ENCODE measurements at regions not wholly inside any gene's neighbourhood (a gene's known extent, or its start where the extent isn't known, plus 50 kb on each side); places are given as distances from the start of the nearest gene placed in this dataset.
"Not testable (repeated sequence)": the region's sequence is repeated elsewhere in the genome, so short reads cannot be mapped to it uniquely, and the experiment has no call there.

DNA sequence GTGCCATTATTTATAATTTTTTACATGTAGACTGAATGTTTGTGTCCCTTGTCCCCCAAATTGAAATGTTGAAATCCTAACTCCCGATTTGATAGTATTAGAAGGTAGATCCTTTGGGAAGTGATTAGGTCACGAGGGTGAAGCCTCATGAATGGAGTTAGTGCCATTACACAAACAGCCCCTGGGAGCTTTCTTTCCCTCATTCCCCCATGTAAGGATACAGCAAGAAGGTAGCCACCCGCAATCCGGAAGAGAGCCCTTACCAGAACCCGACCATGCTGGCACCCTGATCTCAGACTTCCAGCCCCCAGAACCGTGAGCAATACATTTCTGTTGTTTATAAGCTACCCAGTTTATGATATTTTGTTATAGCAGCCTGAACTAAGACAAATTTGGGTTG lies 143.2 kb downstream of the NPIPB5 start:
- DNase-seq (ENCODE audit: low read depth) = no peak

DNA sequence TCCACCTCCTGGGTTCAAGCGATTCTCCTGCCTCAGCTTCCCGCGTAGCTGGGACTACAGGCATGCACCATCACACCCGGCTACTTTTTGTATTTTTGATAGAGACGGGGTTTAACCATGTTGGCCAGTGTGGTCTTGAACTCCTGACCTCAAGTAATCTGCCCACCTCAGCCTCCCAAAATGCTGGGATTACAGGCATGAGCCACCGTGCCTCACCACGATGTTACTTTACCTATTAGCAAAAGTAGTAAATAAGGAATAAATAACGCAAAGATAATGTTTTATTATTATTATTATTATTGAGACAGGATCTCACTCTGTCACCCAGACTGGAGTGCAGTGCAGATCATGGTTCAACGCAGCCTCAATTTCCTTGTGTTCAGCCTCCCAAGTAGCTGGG lies 145.9 kb downstream of the NPIPB5 start:
- DNase-seq (ENCODE audit: low read depth) = not testable (repeated sequence)

DNA sequence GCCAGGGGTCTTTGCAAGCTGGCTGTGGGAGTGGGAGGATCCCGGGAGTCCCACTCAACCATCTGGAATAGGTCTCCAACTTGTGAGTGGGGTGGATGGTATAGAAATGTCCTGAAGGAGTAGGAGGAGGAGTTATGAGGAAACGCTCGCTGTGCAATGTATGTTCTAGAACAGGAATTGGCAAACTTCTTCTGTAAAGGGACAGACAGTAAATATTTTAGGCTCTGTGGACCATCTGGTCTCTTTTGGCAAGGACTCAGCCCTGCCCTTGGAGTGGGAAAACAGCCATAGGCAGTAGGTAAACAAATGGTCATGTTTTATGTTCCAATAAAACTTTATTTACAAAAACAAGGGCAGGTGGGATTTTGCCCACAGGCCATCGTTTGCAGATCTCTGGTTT lies 149.2 kb downstream of the NPIPB5 start:
- no peak for DNase-seq (ENCODE audit: low read depth)

DNA sequence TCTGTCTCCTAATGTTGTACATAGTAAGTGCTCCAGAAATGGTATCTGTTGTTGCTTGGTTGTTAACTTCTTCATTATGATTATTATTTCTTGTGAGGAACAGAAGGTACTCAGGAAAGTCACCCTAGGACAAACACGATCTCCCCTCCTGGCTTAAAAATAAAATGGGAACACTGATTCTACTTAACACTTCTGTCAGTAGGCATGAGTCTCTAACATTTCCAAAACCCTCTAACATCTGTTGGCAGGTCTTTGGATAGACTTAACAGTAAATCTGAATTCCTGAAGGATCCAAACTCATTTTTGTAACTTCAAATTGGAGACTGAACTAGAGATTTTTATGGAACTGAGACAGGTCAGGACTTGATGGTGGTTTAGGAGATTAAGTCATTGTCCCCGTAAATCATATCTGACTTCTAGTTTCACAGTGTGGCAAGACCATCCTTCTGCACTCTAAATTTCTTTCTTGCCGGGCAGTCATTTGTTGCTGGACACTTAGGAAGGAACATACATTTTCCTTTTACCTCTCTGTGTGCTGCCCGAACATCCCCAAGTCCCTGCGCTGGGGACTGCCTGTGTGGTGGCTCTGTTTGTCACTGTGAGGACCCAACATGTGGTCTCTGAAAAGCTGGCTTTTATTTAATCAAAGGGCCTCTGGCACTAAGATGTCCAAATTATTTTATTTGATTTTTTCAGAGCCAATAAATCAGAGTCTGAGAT lies 149.9 kb downstream of the NPIPB5 start:
- DNase-seq (ENCODE audit: low read depth) = no peak

DNA sequence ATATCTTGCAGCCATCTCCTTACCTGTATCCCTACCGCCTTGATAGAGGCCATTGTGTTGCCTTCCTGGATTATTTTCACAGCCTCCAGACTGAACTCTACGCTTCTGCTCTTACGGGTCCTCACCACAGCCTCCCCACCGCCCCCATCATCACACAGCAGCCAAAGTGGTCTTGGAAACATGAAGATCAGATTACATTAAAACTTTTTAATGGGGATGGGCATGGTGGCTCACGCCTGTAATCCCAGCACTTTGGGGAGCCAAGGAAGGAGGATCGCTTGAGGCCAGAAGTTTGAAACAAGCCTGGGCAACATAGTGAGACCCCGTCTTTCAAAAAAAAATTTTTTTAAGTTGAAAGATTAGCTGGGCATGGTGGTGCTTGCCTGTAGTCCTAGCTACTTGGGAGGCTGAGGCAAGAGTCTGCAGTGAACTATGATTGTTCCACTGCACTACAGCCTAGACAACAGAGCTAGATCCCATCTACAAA lies 150.5 kb downstream of the NPIPB5 start:
- DNase-seq (ENCODE audit: low read depth) = no peak

DNA sequence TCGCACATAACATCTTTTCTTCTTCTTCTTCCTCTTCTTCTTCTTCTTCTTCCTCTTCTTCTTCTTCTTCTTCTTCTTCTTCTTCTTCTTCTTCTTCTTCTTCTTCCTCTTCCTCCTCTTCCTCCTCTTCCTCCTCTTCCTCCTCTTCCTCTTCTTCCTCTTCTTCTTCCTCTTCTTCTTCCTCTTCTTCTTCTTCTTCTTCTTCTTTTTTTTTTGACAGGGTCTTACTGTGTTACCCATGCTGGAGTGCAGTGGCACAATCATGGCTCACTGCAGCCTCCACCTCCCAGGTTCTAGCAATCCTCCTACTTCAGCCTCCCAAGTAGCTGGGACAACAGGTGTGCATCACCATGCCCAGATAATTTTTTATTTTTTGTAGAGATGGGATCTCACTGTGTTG lies 151.0 kb upstream of the HS3ST2 start:
- not testable (repeated sequence) for DNase-seq (ENCODE audit: low read depth)

DNA sequence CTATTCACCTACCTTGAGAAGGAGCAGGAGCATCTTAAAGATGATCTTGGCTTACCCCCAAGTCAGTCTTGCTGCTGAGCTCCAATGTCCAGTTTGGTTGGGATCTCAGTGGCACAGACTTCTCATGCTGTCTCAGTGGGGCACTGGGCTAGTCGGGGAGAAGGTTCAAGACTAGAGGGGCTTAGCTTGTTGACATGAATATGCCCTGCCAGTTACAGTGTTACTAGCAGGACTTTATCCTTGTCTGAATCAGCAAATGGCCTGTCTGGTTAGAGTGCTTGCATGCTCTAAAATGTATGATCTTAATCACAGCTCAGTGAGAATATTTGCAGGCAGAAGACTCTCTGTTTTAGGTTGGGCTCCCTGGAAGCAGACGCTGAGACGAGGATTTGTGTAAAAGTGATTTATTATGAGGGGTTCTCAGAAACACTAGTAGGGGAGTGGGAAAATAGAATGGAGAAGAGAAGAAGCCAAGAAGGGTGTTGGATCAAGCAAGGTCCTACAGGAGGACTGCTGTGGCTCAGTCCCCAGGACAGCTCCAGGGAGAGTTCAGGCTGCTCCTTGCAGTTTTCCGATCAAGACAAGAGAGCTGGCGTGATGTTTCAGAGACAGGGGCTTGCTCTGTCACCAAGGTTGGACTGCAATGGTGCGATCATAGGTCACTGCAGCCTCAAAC lies 150.4 kb upstream of the HS3ST2 start:
- no peak for DNase-seq (ENCODE audit: low read depth)

DNA sequence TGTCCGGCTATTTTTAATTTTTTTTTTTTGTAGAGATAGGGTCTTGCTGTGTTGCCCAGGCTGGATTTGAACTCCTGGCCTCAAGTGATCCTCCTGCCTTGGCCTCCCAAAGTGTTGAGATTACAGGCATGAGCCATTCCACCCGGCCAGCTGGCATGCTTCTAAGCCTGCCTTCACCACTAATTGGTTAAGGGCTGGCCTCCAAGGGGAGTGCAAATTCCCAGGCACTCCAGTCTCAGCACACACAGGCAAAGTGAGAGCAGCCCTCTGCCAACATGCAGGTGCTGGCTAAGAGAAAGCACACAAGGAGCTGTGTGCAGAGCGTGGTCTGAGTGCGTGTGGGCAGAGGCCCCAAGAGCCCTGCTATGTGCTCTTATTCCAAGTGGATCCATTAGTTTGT lies 149.8 kb upstream of the HS3ST2 start:
- DNase-seq (ENCODE audit: low read depth) = no peak

DNA sequence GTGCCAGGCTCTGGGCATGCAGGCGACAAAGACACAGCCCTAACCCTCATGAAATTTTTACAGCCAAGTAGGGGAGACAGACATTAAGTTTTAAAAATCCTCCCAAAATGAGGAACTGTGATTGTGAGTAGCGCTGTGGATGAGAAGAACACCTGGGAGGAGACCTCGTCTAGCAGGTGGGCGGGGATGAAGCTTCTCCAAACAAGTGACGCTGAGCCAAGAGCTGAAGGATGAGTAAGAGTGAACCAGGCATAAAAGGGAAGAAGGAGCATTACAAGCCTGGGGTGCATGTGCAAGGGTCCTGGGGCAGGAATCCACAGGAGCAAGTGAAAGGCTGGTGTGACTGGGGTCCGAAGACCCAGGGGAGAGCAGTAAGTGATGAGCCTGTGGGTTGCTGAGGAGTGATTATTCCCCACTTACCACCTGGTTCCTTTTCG lies 149.4 kb upstream of the HS3ST2 start:
- DNase-seq (ENCODE audit: low read depth) = no peak

DNA sequence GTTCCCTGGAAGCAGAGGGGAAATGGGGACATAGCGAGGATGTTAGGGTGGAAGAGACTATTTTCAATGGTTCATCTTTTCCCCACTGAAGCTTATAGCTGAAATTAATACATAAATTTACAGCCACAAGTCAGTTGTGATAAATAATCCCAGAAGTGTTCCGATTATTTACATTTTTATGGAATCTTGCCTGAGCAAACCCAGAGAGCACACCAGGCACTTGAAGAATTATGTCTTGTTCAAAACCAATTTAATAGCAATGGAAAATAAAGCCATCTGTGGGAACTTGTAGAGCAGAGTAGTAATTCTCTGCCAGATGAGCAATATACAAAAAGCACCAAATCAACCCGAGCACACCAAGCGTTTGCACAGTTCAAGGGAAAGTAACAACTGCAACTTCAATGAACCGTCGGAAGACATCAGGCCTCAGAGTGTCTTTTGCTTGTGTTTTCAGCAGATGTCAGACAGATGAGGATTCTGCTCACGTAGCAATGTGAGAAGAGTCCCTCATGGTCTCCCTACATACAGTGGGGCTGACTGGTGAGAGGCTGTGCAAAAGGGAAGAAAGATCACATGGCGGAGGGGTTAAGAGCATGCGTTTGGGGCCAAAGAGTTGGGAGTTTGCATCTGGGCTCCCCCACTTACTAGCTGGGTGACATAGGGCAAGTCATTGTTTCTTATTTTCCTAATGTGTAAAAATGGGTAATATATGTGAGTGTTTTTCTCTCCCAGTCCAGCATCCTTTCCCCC lies 148.7 kb upstream of the HS3ST2 start:
- no peak for DNase-seq (ENCODE audit: low read depth)

DNA sequence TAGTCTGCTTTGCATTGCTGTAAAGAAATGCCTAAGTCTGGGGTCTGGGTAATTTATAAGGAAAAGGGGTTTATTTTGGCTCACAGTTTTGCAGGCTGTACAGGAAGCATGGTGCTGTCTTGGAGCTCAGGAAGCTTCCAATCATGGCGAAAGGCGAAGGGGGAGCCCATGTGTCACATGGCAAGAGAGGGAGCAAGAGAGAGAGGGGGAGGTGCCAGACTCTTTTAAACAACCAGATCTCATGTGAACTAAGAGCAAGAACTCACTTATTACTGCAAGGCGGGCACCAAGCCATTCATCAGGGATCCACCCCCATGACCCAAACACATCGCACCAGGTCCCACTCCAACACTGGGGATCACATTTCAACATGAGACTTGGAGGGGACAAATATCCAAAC lies 148.2 kb upstream of the HS3ST2 start:
- DNase-seq (ENCODE audit: low read depth) = no peak

DNA sequence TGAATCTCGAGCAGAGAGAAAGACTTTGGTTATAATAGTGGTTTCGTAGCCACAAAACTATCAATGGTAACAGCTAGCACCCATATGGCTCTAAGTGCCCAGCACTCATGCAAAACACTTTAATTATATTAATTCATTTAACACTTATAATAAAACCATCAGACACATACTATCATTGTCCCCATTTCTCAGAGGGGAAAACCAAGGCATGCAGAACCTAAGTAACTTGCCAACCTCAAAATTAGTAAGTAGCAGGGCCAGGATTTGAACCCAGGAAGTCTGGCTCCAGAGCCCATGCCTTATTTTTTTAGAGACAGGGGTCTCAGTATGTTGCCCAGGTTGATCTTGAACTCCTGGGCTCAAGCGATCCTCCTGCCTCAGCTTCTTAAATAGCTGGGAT lies 145.6 kb upstream of the HS3ST2 start:
- no peak for DNase-seq (ENCODE audit: low read depth)

DNA sequence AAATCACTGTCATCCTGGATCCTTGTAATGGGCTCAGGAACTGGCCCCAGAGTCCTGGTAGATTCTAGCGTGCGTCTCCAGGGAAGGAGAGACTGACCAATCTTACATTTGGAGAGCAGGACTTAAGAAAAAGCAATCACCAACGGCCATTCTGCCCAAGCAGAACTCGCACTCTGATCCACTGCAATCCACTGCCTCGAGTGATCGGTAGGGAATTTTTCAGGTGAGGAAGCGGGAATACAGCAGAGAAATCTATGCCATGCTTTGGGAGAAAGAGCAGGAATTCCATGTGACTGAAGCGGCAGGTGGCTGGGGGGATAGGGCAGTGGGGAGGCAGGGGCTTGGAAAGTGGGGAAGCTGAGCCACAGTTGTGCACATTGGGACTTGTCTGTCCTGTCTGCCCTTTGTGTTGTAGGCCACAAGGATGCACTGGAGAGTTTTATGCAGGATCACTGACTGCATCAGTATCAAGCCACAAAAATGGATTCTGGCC lies 143.9 kb upstream of the HS3ST2 start:
- DNase-seq (ENCODE audit: low read depth) = no peak

DNA sequence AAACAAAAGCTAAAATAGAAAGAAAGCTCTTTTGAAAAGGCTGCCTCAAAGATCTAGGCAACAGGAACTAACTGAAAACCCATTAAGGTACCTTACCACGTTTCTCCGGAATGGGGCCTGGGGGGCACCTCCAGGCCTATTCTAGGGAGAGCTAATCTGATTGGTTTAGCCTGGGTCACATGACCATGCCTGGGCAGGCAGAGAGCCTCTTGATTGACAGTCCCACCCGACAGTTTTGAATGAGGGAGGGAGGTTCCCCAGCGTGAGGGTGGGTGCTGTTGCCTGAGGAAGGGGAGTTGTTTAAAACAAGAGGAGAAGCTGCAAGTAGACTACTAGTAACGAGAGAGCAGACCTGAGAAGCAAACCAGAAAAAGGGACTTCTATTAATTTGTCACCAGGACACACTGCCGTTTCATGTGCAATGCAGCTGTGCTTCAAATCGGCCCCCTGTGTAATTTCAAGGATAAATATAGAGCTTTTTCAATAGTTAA lies 143.4 kb upstream of the HS3ST2 start:
- DNase-seq (ENCODE audit: low read depth) = no peak

DNA sequence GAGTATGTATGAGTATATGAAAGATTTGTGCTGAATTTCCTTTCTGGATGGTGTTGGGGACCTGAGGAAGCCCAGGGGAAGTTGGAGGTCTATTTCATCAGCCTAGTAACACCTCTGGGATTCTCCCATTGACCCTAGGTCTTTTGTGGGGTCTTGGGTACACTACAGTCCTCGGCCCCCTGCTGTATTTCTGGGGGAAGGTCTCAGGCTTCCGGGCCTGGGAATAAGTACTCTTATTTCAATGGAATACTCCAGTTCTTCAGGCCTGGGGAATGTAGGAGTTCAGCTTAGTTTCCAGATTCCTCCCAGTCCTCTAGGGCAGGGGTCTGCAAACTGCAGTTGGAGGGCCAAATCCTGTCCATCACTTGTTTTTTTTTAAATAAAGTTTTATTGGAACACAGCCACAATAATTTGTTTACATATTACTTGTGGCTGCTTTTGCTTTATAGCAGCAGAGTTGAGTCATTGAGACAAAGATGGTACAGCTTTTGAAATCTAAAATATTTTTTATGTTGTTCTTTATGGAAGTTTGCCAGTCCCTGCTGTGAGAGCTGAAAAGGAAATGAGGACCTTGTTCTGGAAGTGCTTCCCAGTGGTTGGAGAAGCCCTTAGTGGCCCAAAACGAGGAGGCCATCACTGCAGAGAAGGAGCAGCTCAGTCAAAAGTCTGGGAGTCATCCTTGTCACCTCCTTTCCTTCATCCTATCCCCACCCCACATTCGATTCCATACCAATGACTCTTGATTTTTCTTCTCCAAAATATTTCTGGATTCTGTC lies 142.5 kb upstream of the HS3ST2 start:
- DNase-seq (ENCODE audit: low read depth) = no peak

DNA sequence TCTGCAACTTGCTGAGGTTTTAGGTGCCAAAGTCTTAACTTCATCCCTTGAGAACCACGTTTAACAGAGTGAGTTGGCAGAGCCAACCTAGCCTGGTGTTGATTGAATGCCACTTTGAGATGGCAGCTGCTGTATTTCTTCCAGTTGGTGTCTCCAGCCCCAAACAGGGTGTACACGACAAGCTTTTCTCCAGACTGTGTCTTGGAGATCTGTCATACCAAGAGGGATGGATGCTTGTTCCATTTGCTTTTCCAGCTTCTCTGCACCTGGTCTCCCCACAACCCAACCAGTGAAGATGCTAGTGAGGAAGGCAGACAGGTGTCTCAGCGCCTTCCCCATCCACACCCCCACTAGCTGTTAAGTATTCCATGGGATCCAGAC lies 141.1 kb upstream of the HS3ST2 start:
- DNase-seq (ENCODE audit: low read depth) = no peak

DNA sequence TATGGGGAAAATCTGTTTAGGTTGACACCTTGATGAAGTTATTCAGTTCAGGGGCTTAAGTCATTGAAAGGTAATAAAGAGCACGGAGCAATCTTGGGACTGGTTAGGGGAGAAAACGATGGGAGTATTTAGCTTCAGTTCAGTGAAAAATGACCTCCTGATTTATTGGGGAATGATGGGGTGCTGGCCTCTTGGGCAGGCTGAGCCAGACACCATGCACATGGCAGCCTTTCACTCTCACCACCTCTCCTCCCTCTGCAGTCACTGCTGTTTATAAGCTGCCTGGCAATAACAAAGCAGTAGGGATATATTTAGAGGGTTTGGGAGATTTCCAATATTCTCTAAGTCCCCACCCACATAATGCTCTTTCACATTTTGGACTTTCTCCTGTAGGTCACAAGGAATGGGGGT lies 140.5 kb upstream of the HS3ST2 start:
- DNase-seq (ENCODE audit: low read depth) = no peak

DNA sequence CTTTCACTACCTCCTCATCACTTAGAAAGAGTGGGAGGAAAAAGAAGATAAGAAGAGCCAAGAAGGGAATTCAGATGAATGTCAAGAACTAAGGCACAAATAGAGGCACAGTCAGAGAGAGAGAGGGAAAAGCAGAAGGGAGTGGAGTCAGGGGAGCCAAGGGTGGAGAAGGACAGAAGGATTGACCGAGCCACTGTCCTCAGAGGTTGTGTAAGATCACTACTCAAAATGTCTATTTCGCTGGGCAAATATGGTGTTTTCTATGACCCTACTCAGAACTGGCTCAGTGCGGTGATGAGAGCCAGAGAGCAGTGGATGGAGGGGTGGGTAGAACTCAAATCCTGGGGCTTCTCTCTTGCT lies 139.2 kb upstream of the HS3ST2 start:
- no peak for DNase-seq (ENCODE audit: low read depth)

DNA sequence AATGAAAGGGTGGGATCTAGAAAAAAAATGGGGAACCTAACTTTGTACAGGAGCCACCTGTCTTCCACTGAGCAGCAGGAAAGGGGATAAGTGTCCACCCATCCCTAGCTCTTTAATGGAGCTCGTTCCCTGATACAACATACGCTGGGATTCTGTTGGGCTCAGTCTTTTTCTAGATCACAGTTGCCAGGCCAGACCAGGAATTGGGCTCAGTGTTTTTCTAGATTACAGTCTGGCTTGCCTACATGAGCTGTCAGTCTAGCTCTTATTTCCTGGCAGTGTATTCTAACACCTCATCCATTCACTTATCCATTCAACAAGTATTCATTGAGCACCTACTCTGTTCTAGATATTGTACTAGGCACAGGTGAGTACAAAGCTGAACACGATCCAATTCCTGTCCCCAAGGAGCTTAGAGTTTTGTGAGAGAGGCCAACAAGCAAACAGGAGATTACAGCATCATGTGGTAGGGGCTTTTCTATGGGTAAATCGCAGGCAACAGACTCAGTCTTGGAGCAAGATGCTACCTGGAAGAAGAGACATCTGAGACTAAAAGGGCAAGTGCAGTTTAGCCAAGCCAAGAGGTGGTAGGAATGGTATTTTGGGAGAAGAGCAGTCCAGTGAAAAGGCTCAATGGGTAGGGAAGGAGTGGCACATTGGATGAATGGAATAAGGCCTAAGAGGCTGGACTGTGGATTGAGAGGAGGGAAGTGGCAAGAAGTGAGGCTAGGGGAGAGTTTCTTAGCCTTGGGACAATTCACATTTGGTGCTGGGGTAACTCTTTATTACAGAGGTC lies 138.0 kb upstream of the HS3ST2 start:
- no peak for DNase-seq (ENCODE audit: low read depth)

DNA sequence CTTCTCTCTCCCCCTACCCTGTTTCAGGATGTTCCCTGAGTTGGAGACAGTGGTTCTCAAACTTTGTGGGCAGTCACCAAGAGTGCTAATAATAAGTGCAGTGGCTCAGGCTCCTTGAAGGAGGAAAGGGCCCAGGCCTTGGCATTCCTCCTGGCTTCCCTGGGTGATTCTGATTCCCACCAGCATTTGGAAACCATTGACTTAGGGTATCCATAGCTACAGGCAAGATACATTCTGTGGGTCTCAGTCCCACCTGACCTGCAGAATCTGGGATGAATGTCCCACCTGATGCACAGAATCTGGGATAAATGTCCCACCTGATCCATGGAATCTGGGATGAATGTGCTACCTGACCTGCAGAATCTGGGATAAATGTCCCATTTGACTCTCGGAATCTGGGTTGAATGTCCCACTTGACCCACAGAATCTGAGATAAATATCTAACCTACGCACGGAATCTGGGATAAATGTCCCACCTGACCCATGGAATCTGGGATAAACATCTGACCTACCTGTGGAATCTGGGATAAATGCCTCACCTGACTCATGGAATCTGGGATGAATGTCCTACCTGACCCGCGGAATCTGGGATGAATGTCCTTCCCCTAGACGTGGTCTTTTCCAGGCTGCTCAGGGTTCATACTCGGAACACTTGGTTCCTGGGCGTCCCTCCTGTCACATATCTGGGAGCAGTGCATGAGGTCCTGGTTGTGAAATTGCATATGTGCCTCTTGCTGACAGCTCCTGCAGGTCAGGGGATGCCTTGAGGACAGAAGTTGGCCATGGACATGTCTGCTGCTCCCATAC lies 136.7 kb upstream of the HS3ST2 start:
- no peak for DNase-seq (ENCODE audit: low read depth)
